Sigmoid colon (tissue), 4 donors: ENCODE measurements at regions not wholly inside any gene's neighbourhood (a gene's known extent, or its start where the extent isn't known, plus 50 kb on each side); places are given as distances from the start of the nearest gene placed in this dataset.

Experiments used
- EP300 ChIP-seq, 4 donors: sonication (generic); formaldehyde crosslinking; IDR thresholded peaks; one replicate each; pipeline ENCODE4 v1.6.1; 2017; ENCODE audit warnings: antibody characterized with exemption in 4 of 4
- POLR2A ChIP-seq, 2 donors: fragments of 450-650 bp; IDR thresholded peaks; one replicate each; pipeline ENCODE4 v1.6.1; 2016; ENCODE audit warnings: antibody characterized with exemption in 2 of 2, mild to moderate bottlenecking in 2 of 2, moderate library complexity in 2 of 2
- TF ChIP-seq, protein P1 (sequence below), 4 experiments: fragments of 450-650 bp in 3 of 4; fragments of 200-600 bp in 1 of 4; IDR thresholded peaks; one replicate each; pipeline ENCODE4 v1.5.1; 2016 to 2019; ENCODE audit warnings: antibody characterized with exemption in 4 of 4, mild to moderate bottlenecking in 3 of 4, moderate library complexity in 2 of 4

DNA sequence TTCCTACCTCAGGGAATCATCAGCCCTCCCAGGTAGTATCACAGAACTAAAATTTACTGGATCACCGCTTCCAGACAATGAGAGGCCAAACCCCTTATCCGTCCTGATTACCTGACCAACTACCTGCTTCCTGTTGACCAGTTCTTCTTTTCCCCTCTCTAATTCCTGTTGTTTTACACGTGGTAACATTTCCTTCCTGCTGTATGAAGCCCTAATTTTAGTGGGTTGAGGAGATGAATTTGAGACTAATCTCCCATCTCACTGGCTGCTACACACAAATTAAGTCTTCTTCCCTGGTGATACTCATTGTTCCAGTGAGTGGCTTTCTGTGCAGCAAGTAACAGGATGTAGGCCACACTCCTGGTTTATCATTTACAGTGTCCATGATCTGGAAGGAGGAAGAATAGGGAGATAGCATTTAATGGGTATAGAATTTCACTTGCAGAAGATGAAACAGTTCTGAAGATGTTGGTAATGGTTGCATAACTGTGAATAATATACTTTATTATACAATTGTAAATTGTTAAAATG is 2112.9 kb downstream of the NCAM2 start:
- TF ChIP-seq POLR2A (IDR thresholded peaks at IDR 0.05) (no peak), EP300 (IDR thresholded peaks at IDR 0.05) (no peak)
- TF ChIP-seq, protein P1, sequence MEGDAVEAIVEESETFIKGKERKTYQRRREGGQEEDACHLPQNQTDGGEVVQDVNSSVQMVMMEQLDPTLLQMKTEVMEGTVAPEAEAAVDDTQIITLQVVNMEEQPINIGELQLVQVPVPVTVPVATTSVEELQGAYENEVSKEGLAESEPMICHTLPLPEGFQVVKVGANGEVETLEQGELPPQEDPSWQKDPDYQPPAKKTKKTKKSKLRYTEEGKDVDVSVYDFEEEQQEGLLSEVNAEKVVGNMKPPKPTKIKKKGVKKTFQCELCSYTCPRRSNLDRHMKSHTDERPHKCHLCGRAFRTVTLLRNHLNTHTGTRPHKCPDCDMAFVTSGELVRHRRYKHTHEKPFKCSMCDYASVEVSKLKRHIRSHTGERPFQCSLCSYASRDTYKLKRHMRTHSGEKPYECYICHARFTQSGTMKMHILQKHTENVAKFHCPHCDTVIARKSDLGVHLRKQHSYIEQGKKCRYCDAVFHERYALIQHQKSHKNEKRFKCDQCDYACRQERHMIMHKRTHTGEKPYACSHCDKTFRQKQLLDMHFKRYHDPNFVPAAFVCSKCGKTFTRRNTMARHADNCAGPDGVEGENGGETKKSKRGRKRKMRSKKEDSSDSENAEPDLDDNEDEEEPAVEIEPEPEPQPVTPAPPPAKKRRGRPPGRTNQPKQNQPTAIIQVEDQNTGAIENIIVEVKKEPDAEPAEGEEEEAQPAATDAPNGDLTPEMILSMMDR (IDR thresholded peaks at IDR 0.05): no peak
